ENCODE measurements at regions not wholly inside any gene's neighbourhood (a gene's known extent, or its start where the extent isn't known, plus 50 kb on each side); places are given as distances from the start of the nearest gene placed in this dataset.

- no peaks in the 10 kb centered on the region for H3K9me3 ChIP-seq
- intact Hi-C loops (cut with DNase I) = no loop called here
- H3K4me1 ChIP-seq = peaks cover 6% of the 10 kb centered on the region
- DNase-seq (no peak), ATAC-seq (no peak)
- H3K27ac ChIP-seq = no peak overlapping the region
- no peak for TF ChIP-seq CTCF (IDR thresholded peaks at IDR 0.05)
- no peaks in the 10 kb centered on the region for H3K36me3 ChIP-seq
- no peaks in the 10 kb centered on the region for H3K27me3 ChIP-seq
- no peak overlapping the region for H3K4me3 ChIP-seq
These were observed 309.2 kb downstream of the FGFR2 start for GRCh38 chr10:121288864-121289661.

- no peak overlapping the region for H3K27ac ChIP-seq
- no peak overlapping the region for H3K4me3 ChIP-seq
- no peak for TF ChIP-seq CTCF (IDR thresholded peaks at IDR 0.05)
- H3K36me3 ChIP-seq = no peaks in the 10 kb centered on the region
- no peak for ATAC-seq
- H3K4me1 ChIP-seq = peaks cover 6% of the 10 kb centered on the region
- intact Hi-C loops (cut with DNase I) = no loop called here
- no peak for DNase-seq
- H3K27me3 ChIP-seq = no peaks in the 10 kb centered on the region
- no peaks in the 10 kb centered on the region for H3K9me3 ChIP-seq
These were observed 308.4 kb downstream of the FGFR2 start for GRCh38 chr10:121289800-121290199.

GRCh38 chr10:121290674-121291073 is 307.6 kb downstream of the FGFR2 start:
- Histone ChIP-seq H3K27me3 (no peaks in the 10 kb centered on the region), H3K36me3 (no peaks in the 10 kb centered on the region), H3K27ac (no peak overlapping the region), H3K4me1 (peaks cover 3% of the 10 kb centered on the region), H3K9me3 (no peaks in the 10 kb centered on the region), H3K4me3 (no peak overlapping the region)
- no peak for TF ChIP-seq CTCF (IDR thresholded peaks at IDR 0.05)
- ATAC-seq (no peak), DNase-seq (no peak)
- intact Hi-C loops (cut with DNase I) = no loop called here

- Histone ChIP-seq H3K4me1 (no peaks in the 10 kb centered on the region), H3K27me3 (no peaks in the 10 kb centered on the region), H3K27ac (no peak overlapping the region), H3K9me3 (no peaks in the 10 kb centered on the region), H3K36me3 (no peaks in the 10 kb centered on the region), H3K4me3 (no peak overlapping the region)
- no peak for ATAC-seq
- DNase-seq = no peak
- TF ChIP-seq CTCF (IDR thresholded peaks at IDR 0.05) = no peak
- intact Hi-C loops (cut with DNase I) = no loop called here
These were observed 306.9 kb downstream of the FGFR2 start for GRCh38 chr10:121291376-121291775.

- DNase-seq = no peak
- no peak for TF ChIP-seq CTCF (IDR thresholded peaks at IDR 0.05)
- no peaks in the 10 kb centered on the region for H3K27me3 ChIP-seq
- no peak overlapping the region for H3K27ac ChIP-seq
- H3K36me3 ChIP-seq = no peaks in the 10 kb centered on the region
- H3K4me1 ChIP-seq = no peaks in the 10 kb centered on the region
- intact Hi-C loops (cut with DNase I) = no loop called here
- no peaks in the 10 kb centered on the region for H3K9me3 ChIP-seq
- ATAC-seq = no peak
- H3K4me3 ChIP-seq = no peak overlapping the region
These were observed 306.4 kb downstream of the FGFR2 start for GRCh38 chr10:121291823-121292222.

Data from upper lobe of right lung (tissue), 1 donor.